NCI-H1436 (cell line): ENCODE measurements at regions not wholly inside any gene's neighbourhood (a gene's known extent, or its start where the extent isn't known, plus 50 kb on each side); places are given as distances from the start of the nearest gene placed in this dataset.

Source experiments
- DNase-seq: peaks from one replicate; lab custom pipeline; 2025; lab: John Stamatoyannopoulos, UW

GRCh38 chr2:239575931-239576445 is 175.2 kb upstream of the HDAC4 start:
- no peak for DNase-seq

GRCh38 chr2:239574434-239575156 is 173.8 kb upstream of the HDAC4 start:
- DNase-seq: no peak

GRCh38 chr2:239574054-239574433 is 173.2 kb upstream of the HDAC4 start:
- DNase-seq: no peak

- DNase-seq: no peak
These were observed 170.2 kb upstream of the HDAC4 start for GRCh38 chr2:239570971-239571520.

- no peak for DNase-seq
These were observed 169.6 kb upstream of the HDAC4 start for GRCh38 chr2:239570216-239570925.

GRCh38 chr2:239569401-239570090 is 168.7 kb upstream of the HDAC4 start:
- no peak for DNase-seq

- DNase-seq: no peak
These were observed 167.8 kb upstream of the HDAC4 start for GRCh38 chr2:239568601-239569000.

GRCh38 chr2:239567786-239568185 is 167.0 kb upstream of the HDAC4 start:
- DNase-seq: no peak

- DNase-seq: no peak
These were observed 166.3 kb upstream of the HDAC4 start for GRCh38 chr2:239566995-239567568.

GRCh38 chr2:239566162-239566994 is 165.6 kb upstream of the HDAC4 start:
- DNase-seq: no peak

- DNase-seq: no peak
These were observed 163.8 kb upstream of the HDAC4 start for GRCh38 chr2:239564587-239564986.

- DNase-seq: no peak
These were observed 162.7 kb upstream of the HDAC4 start for GRCh38 chr2:239563561-239563960.

- DNase-seq: no peak
These were observed 160.7 kb upstream of the HDAC4 start for GRCh38 chr2:239561446-239562001.

- no peak for DNase-seq
These were observed 158.8 kb upstream of the HDAC4 start for GRCh38 chr2:239559417-239560261.

GRCh38 chr2:239558661-239559060 is 157.8 kb upstream of the HDAC4 start:
- no peak for DNase-seq

- DNase-seq: no peak
These were observed 156.7 kb upstream of the HDAC4 start for GRCh38 chr2:239557516-239557915.

- no peak for DNase-seq
These were observed 154.7 kb upstream of the HDAC4 start for GRCh38 chr2:239555571-239555905.

- no peak for DNase-seq
These were observed 154.1 kb upstream of the HDAC4 start for GRCh38 chr2:239554766-239555570.

GRCh38 chr2:239553376-239554000 is 152.7 kb upstream of the HDAC4 start:
- no peak for DNase-seq
